A549 (cell line): ENCODE measurements at regions not wholly inside any gene's neighbourhood (a gene's known extent, or its start where the extent isn't known, plus 50 kb on each side); places are given as distances from the start of the nearest gene placed in this dataset.

Experiments
- ATAC-seq, 2 experiments: fragments of 200-7000 bp in 1 of 2; fragments of >200 bp in 1 of 2; cut with Nextera tagmentation in 1 of 2; cut with Tn5 transposase in 1 of 2; 3 replicates each; pipeline versions ENCODE4 v1.8.0 to v1.9.1; 2018 to 2020; ENCODE audit warnings: mild to moderate bottlenecking in 1 of 2, moderate library complexity in 1 of 2
- CTCF ChIA-PET: fragments of 300-600 bp; sonication (Branson Sonifier 250); formaldehyde crosslinking; extraction: SDS; loops from one replicate; lab custom pipeline; 2021; ENCODE audit warnings: antibody characterized with exemption, inconsistent platforms; lab: Yijun Ruan, JAX
- POLR2A ChIA-PET: fragments of 350-600 bp; formaldehyde crosslinking; extraction: SDS; loops from one replicate; lab custom pipeline; 2021; ENCODE audit warnings: antibody characterized with exemption, inconsistent platforms; lab: Yijun Ruan, JAX
- DNase-seq, 2 experiments: peaks; one replicate each; pipeline versions ENCODE4 v3.0.0 to v3.0.0-alpha.2; 2011 to 2016; ENCODE audit warnings: low read depth in 1 of 2, low spot score in 1 of 2
- FAIRE-seq: peaks from 2 replicates; lab custom pipeline; 2011; peaks lifted over from hg19 to GRCh38; lab: Jason Lieb, UNC
- H3K27ac ChIP-seq, 2 experiments: fragments of >200 bp; sonication (Bioruptor Twin); formaldehyde crosslinking; 3 replicates each; pipeline ENCODE4 v1.5.1; 2016 to 2017
- H3K4me1 ChIP-seq: fragments of >200 bp; sonication (Bioruptor Twin); formaldehyde crosslinking; 3 replicates; pipeline ENCODE4 v1.6.1; 2016
- H3K4me2 ChIP-seq: fragments of >200 bp; sonication (Bioruptor Twin); formaldehyde crosslinking; 3 replicates; pipeline ENCODE4 v1.6.1; 2016
- H3K4me3 ChIP-seq: fragments of >200 bp; sonication (Bioruptor Twin); formaldehyde crosslinking; 3 replicates; pipeline ENCODE4 v1.5.1; 2016
- H3K9me3 ChIP-seq: fragments of >200 bp; sonication (Bioruptor Twin); formaldehyde crosslinking; 3 replicates; pipeline ENCODE4 v1.6.1; 2016
- ATOH8 ChIP-seq: fragments of 250-450 bp; sonication (Bioruptor Pico); IDR thresholded peaks from 2 replicates; pipeline ENCODE4 v1.5.0; 2020; ENCODE audit warnings: low read depth, mild to moderate bottlenecking, moderate library complexity
- BCL3 ChIP-seq: fragments of >200 bp; sonication (Bioruptor Twin); formaldehyde crosslinking; IDR thresholded peaks from 3 replicates; pipeline ENCODE4 v1.6.1; 2016
- BHLHE40 ChIP-seq: IDR thresholded peaks from 2 replicates; pipeline ENCODE4 v1.6.1; 2012; ENCODE audit warnings: low read depth, low read length, inconsistent platforms
- CBX2 ChIP-seq: fragments of 200-600 bp; sonication (generic); IDR thresholded peaks from 2 replicates; pipeline ENCODE4 v1.6.1; 2016; ENCODE audit warnings: low read depth, mild to moderate bottlenecking, borderline replicate concordance
- CHD2 ChIP-seq: fragments of 150-350 bp; IDR thresholded peaks from 2 replicates; pipeline ENCODE4 v1.6.1; 2014; ENCODE audit warnings: low read length; ENCODE audit not compliant: partially characterized antibody
- CHD4 ChIP-seq: fragments of 200-600 bp; sonication (generic); IDR thresholded peaks from 2 replicates; pipeline ENCODE4 v1.6.1; 2016; ENCODE audit warnings: antibody characterized with exemption, mild to moderate bottlenecking, borderline replicate concordance
- EHMT2 ChIP-seq: fragments of 200-600 bp; sonication (generic); IDR thresholded peaks from 2 replicates; pipeline ENCODE4 v1.6.1; 2016; ENCODE audit warnings: antibody characterized with exemption, low read depth, mild to moderate bottlenecking, moderate library complexity
- ESRRA ChIP-seq: fragments of 150-350 bp; IDR thresholded peaks from 2 replicates; pipeline ENCODE4 v1.6.1; 2014; ENCODE audit warnings: mild to moderate bottlenecking, low read length, borderline replicate concordance
- FOSB ChIP-seq: fragments of 250-450 bp; sonication (Bioruptor Pico); IDR thresholded peaks from 2 replicates; pipeline ENCODE4 v1.5.0; 2020; ENCODE audit warnings: mild to moderate bottlenecking, moderate library complexity
- FOXS1 ChIP-seq: fragments of 250-450 bp; sonication (Bioruptor Pico); IDR thresholded peaks from 2 replicates; pipeline ENCODE4 v1.5.0; 2020; ENCODE audit warnings: mild to moderate bottlenecking, moderate library complexity
- GATA3 ChIP-seq: IDR thresholded peaks from 2 replicates; pipeline ENCODE4 v1.6.1; 2012; ENCODE audit warnings: borderline replicate concordance
- HEYL ChIP-seq: fragments of 250-450 bp; sonication (Bioruptor Pico); IDR thresholded peaks from 2 replicates; pipeline ENCODE4 v1.8.0; 2021; ENCODE audit warnings: mild to moderate bottlenecking, moderate library complexity
- HMGXB4 ChIP-seq: fragments of 250-450 bp; sonication (Bioruptor Pico); IDR thresholded peaks from 2 replicates; pipeline ENCODE4 v1.5.0; 2021; ENCODE audit warnings: mild to moderate bottlenecking, moderate library complexity, borderline replicate concordance
- HOXA7 ChIP-seq: fragments of 250-450 bp; sonication (Bioruptor Pico); IDR thresholded peaks from 2 replicates; pipeline ENCODE4 v1.5.0; 2020; ENCODE audit warnings: mild to moderate bottlenecking, moderate library complexity
- HOXB5 ChIP-seq: fragments of 250-450 bp; sonication (Bioruptor Pico); IDR thresholded peaks from 2 replicates; pipeline ENCODE4 v1.5.0; 2020; ENCODE audit warnings: mild to moderate bottlenecking, moderate library complexity
- MAFK ChIP-seq: fragments of 450-650 bp; IDR thresholded peaks from 2 replicates; pipeline ENCODE4 v1.6.1; 2014; ENCODE audit not compliant: partially characterized antibody
- MAX ChIP-seq: IDR thresholded peaks from 2 replicates; pipeline ENCODE4 v1.6.1; 2012
- MYC ChIP-seq: IDR thresholded peaks from 2 replicates; pipeline ENCODE4 v1.6.1; 2012; ENCODE audit warnings: mild to moderate bottlenecking, inconsistent platforms, low read length, improper control_type of control experiment, borderline replicate concordance
- NPAS2 ChIP-seq: fragments of 250-450 bp; sonication (Bioruptor Pico); IDR thresholded peaks from 2 replicates; pipeline ENCODE4 v1.8.0; 2022; ENCODE audit warnings: mild to moderate bottlenecking, moderate library complexity, borderline replicate concordance
- NR3C1 ChIP-seq: fragments of >200 bp; sonication (Bioruptor Twin); formaldehyde crosslinking; IDR thresholded peaks from 3 replicates; pipeline ENCODE4 v1.6.1; 2017
- POLR2AphosphoS2 ChIP-seq: conservative IDR thresholded peaks from 2 replicates; pipeline ENCODE4 v1.6.1; 2012; ENCODE audit warnings: low read length, improper control_type of control experiment, inconsistent platforms
- RAD21 ChIP-seq, 2 experiments: fragments of >200 bp in 1 of 2; sonication (Bioruptor Twin) in 1 of 2; formaldehyde crosslinking in 1 of 2; IDR thresholded peaks in 1 of 2; conservative IDR thresholded peaks in 1 of 2; 2 replicates in 1 of 2; 3 replicates in 1 of 2; pipeline ENCODE4 v1.6.1; 2012 to 2018; ENCODE audit warnings: inconsistent platforms in 1 of 2
- RCOR1 ChIP-seq: fragments of 150-350 bp; IDR thresholded peaks from 2 replicates; pipeline ENCODE4 v1.6.1; 2014; ENCODE audit warnings: antibody characterized with exemption, low read length, low read depth
- RFX5 ChIP-seq: fragments of 450-650 bp; IDR thresholded peaks from 2 replicates; pipeline ENCODE4 v1.7.1; 2014; ENCODE audit warnings: antibody characterized with exemption, mild to moderate bottlenecking, moderate library complexity
- RNF2 ChIP-seq: fragments of 200-600 bp; sonication (generic); IDR thresholded peaks from 2 replicates; pipeline ENCODE4 v1.6.1; 2016; ENCODE audit warnings: low read depth, mild to moderate bottlenecking, antibody characterized with exemption, moderate library complexity, borderline replicate concordance
- SMC3 ChIP-seq: fragments of >200 bp; sonication (Bioruptor Twin); formaldehyde crosslinking; IDR thresholded peaks from 3 replicates; pipeline ENCODE4 v1.6.1; 2018; ENCODE audit warnings: inconsistent platforms
- SREBF2 ChIP-seq: fragments of 450-650 bp; IDR thresholded peaks from 2 replicates; pipeline ENCODE4 v1.6.1; 2014; ENCODE audit warnings: mild to moderate bottlenecking, moderate library complexity
- ZC3H11A ChIP-seq: fragments of 450-650 bp; IDR thresholded peaks from 2 replicates; pipeline ENCODE4 v1.6.1; 2014; ENCODE audit warnings: antibody characterized with exemption, mild to moderate bottlenecking
- ZNF302 ChIP-seq: fragments of 250-450 bp; sonication (Bioruptor Pico); IDR thresholded peaks from 2 replicates; pipeline ENCODE4 v1.9.0; 2021; ENCODE audit warnings: inconsistent platforms, mild to moderate bottlenecking, moderate library complexity
- WGBS: methylation state at CpG from one replicate; pipeline ENCODE4 v1.1.6; 2017; ENCODE audit errors: missing lambda C conversion rate; 5-methylcytosine and 5-hydroxymethylcytosine counted together

- 44% methylated on average over 8 of the region's 8 CpGs for WGBS
- DNase-seq (no peak), ATAC-seq (no peak), FAIRE-seq (no peak)
- Histone ChIP-seq H3K9me3 (peaks cover 6% of the 10 kb centered on the region; the same call in 1 of the 3 replicates), H3K4me1 (no peaks in the 10 kb centered on the region), H3K27ac (no peak overlapping the region), H3K4me3 (no peak overlapping the region), H3K4me2 (no peak overlapping the region)
- ChIA-PET POLR2A (no interaction called here), CTCF (no interaction called here)
- TF ChIP-seq MYC: no peak
- no peak for TF ChIP-seq ESRRA
- TF ChIP-seq CHD2: no peak
- TF ChIP-seq RNF2: no peak
- no peak for TF ChIP-seq SMC3
- no peak for TF ChIP-seq POLR2AphosphoS2
- no peak for TF ChIP-seq RAD21 (conservative IDR thresholded peaks at IDR 0.05 in 1 of 2, IDR thresholded peaks at IDR 0.05 in 1 of 2)
- no peak for TF ChIP-seq CHD4
- TF ChIP-seq SREBF2: no peak
- TF ChIP-seq MAX: no peak
- TF ChIP-seq RCOR1: no peak
- no peak for TF ChIP-seq EHMT2
- no peak for TF ChIP-seq MAFK
- TF ChIP-seq GATA3: no peak
- no peak for TF ChIP-seq HEYL (CRISPR knock-in tag)
- TF ChIP-seq RFX5: no peak
Measured at GRCh38 chr9:95627802-95628201, 111.0 kb upstream of the PTCH1 start.

- no peak for FAIRE-seq
- peaks cover 6% of the 10 kb centered on the region; the same call in 1 of the 3 replicates for H3K9me3 ChIP-seq
- WGBS: 66% methylated on average over 18 of the region's 21 CpGs
- no peak overlapping the region for H3K27ac ChIP-seq
- no peak overlapping the region for H3K4me3 ChIP-seq
- ChIA-PET CTCF (interaction anchor here (0.9 to 1.2 kb wide), 2 partner anchors 13 to 109 kb away, joined by 3 read pairs; no protein-coding TSS in a partner anchor), POLR2A (no interaction called here)
- TF ChIP-seq ATOH8 (CRISPR knock-in tag) (no peak), BHLHE40 (no peak), CHD2 (no peak), CBX2 (no peak), HMGXB4 (CRISPR knock-in tag) (no peak), CHD4 (no peak), FOSB (no peak), HOXB5 (CRISPR knock-in tag) (no peak), FOXS1 (CRISPR knock-in tag) (no peak), NPAS2 (CRISPR knock-in tag) (no peak), BCL3 (no peak), ZNF302 (no peak), HOXA7 (CRISPR knock-in tag) (no peak), NR3C1 (no peak), HEYL (CRISPR knock-in tag) (no peak), ZC3H11A (no peak), POLR2AphosphoS2 (no peak)
- DNase-seq: no peak
- ATAC-seq: no peak
- H3K4me1 ChIP-seq: no peaks in the 10 kb centered on the region
- no peak overlapping the region for H3K4me2 ChIP-seq
Measured at GRCh38 chr9:95626885-95627558, 110.3 kb upstream of the PTCH1 start.
